IPS DF 6.9 (cell line): ENCODE measurements at regions not wholly inside any gene's neighbourhood (a gene's known extent, or its start where the extent isn't known, plus 50 kb on each side); places are given as distances from the start of the nearest gene placed in this dataset.

ENCODE experiments used
- DNase-seq: peaks from one replicate; pipeline ENCODE4 v3.0.0-alpha.2; 2013; ENCODE audit warnings: low read depth, low spot score
- H3K27ac ChIP-seq: one replicate; pipeline ENCODE4 v1.5.1; 2013; ENCODE audit warnings: low read length, control low read depth
- H3K27me3 ChIP-seq: 2 replicates; pipeline ENCODE4 v1.6.1; 2013; ENCODE audit warnings: mild to moderate bottlenecking, low read length; ENCODE audit not compliant: control insufficient read depth, insufficient read depth
- H3K36me3 ChIP-seq: 2 replicates; pipeline ENCODE4 v1.6.1; 2013; ENCODE audit warnings: low read length; ENCODE audit not compliant: control insufficient read depth, insufficient read depth
- H3K4me1 ChIP-seq: 2 replicates; pipeline ENCODE4 v1.6.1; 2013; ENCODE audit warnings: low read length; ENCODE audit not compliant: control insufficient read depth, insufficient read depth
- H3K4me3 ChIP-seq: 2 replicates; pipeline ENCODE4 v1.5.1; 2013; ENCODE audit warnings: mild to moderate bottlenecking, low read length
- H3K9me3 ChIP-seq: 2 replicates; pipeline ENCODE4 v1.6.1; 2013; ENCODE audit warnings: low read length, inconsistent platforms; ENCODE audit not compliant: control insufficient read depth, insufficient read depth
- WGBS: extraction: QIAGEN DNeasy Blood & Tissue Kit; methylation state at CpG from one replicate; pipeline ENCODE4 v1.1.7; 2013; ENCODE audit warnings: mixed read lengths, missing lambda C conversion rate; ENCODE audit not compliant: insufficient read length, insufficient coverage; 5-methylcytosine and 5-hydroxymethylcytosine counted together

DNA sequence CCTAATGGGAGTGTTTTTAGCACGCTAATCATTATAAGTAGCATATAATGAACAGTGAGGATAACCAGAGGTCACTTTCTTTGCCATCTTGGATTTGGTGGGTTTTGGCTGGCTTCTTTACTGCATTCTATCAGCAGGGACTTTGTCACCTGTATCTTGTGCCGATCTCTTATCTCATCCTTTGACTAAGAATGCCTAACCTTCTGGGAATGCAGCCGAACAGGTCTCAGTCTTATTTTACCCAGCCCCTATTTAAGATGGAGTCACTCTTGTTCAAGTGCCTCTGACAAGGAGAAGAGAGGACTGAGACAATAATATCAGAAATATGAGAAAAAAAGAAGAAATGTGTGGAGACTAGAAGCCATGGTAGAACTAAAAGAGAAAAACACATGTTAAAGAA lies 276.4 kb downstream of the TMX3 start:
- DNase-seq: no peak
- Histone ChIP-seq H3K9me3 (no peaks in the 10 kb centered on the region; the same call in 1 of the 2 replicates), H3K27ac (no peak overlapping the region), H3K36me3 (no peaks in the 10 kb centered on the region), H3K4me3 (no peak overlapping the region), H3K4me1 (no peaks in the 10 kb centered on the region), H3K27me3 (no peaks in the 10 kb centered on the region)
- WGBS: no CpG with 5 or more reads among the region's 3 CpGs

DNA sequence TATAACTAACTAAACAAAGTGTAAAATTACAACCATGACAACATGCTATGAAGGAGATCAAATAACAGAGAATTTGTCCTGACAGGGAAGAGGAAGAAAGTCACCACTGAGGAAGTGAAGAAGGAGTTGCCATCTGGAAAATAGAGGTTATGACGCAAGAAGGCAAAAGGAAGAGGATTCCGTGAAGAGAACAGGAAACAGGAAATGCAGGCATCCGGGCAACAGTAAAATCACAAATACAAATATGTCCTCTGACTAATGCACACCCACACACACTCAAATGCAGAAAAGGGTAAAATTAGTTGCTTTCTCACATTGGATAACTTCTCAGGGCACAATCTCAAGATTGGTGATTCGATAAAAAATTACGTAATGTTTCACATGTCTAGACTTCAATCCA lies 278.4 kb downstream of the TMX3 start:
- Histone ChIP-seq H3K27ac (no peak overlapping the region), H3K4me1 (no peaks in the 10 kb centered on the region), H3K9me3 (no peaks in the 10 kb centered on the region; the same call in 1 of the 2 replicates), H3K27me3 (no peaks in the 10 kb centered on the region), H3K36me3 (no peaks in the 10 kb centered on the region), H3K4me3 (no peak overlapping the region)
- WGBS: no CpG with 5 or more reads among the region's 5 CpGs
- DNase-seq: no peak

DNA sequence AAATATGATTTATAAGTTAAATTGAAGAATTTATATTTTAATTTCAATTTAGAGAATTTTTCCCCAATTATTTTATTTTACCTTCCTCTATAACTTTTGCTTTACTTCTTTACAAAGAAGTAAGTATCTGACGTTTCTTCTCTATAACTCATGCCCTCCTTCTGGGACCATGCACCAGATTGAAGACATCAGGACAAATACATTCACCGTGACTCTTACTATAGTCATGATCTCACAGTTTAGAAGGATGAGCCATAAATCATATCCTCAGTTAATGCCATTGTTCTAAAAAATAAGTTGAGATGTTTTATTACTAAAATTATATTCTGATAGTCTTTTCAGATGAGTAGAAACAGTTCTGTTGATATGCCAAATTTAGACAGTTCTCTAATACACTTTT lies 279.3 kb downstream of the TMX3 start:
- Histone ChIP-seq H3K4me3 (no peak overlapping the region), H3K27me3 (no peaks in the 10 kb centered on the region), H3K9me3 (no peaks in the 10 kb centered on the region; the same call in 1 of the 2 replicates), H3K27ac (no peak overlapping the region), H3K4me1 (no peaks in the 10 kb centered on the region), H3K36me3 (no peaks in the 10 kb centered on the region)
- WGBS: no CpG with 5 or more reads among the region's 2 CpGs
- DNase-seq: no peak

DNA sequence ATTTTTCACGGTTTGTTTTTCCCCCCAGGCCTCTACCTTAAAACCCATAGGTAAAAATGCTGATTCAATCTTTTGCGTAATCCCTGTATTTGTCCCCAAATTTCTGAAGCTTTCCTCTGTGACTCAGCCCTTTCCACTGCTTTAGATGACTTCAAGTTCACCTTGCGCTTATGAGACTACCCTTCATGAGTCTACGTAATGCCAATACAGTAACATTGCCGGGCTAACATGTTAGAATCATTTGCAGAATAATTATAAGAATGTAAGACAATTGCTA lies 283.0 kb downstream of the TMX3 start:
- no peak for DNase-seq
- no peak overlapping the region for H3K27ac ChIP-seq
- WGBS: no CpG with 5 or more reads among the region's 5 CpGs
- no peaks in the 10 kb centered on the region for H3K27me3 ChIP-seq
- H3K36me3 ChIP-seq: no peaks in the 10 kb centered on the region
- no peaks in the 10 kb centered on the region for H3K4me1 ChIP-seq
- H3K4me3 ChIP-seq: no peak overlapping the region
- no peaks in the 10 kb centered on the region for H3K9me3 ChIP-seq

DNA sequence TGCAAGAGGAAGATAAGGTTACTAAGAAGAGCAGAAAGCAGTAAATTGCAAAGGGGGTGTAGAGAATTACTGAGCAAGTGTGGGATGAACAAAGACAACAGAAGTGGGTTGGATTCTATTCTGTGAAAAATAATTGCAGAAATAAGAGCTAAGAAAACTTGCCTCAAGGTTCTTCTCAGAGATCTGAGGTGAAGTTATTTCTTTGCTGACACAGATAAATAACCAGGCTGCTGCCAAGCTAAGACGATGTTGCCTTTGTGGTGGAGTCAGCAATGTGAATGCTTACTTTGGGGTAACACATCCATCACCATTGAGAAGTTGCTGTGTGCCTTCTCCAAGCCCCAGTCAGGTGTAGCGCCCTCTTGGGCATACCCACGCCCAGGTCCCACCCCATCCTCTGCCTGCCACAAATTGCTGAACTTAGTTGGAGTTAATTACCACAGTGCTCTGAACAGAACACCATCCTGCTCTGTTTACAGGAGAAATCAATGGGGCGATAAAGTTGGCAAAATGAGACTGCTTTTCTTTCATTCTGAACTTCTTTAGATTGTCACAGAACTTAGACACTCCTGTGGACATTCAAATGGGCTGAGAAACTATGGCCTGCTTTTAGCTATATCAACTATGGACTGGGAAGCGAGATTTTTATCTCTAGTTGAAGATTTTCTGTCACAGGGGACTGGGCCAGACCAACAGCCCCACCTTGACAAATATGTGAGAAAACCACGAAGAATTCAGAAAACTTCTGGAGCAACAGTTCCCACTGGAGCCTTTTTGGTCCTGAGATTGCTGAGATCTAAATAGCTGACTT lies 283.6 kb downstream of the TMX3 start:
- Histone ChIP-seq H3K27me3 (no peaks in the 10 kb centered on the region), H3K9me3 (no peaks in the 10 kb centered on the region), H3K4me3 (no peak overlapping the region), H3K27ac (no peak overlapping the region), H3K4me1 (no peaks in the 10 kb centered on the region), H3K36me3 (no peaks in the 10 kb centered on the region)
- no CpG with 5 or more reads among the region's 6 CpGs for WGBS
- DNase-seq: no peak

DNA sequence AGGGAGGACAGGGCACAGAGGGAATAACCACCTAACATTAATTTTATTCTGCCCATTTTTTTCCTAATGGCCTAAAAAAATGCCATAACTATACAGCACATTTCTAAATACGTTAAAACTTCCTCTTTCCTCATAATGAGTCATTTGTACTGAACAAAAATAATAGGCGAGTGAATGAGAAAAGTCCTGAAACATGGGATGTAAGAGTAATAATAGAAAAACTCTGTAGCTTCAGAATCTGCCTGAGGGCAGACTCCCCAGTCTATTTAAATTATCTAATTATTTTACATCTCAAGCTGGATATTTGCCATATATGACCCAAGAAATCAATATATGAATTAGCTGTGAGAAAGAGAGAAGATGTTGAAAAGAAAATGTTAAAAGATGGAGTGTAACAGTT lies 285.1 kb downstream of the TMX3 start:
- Histone ChIP-seq H3K4me3 (no peak overlapping the region), H3K27me3 (no peaks in the 10 kb centered on the region), H3K36me3 (no peaks in the 10 kb centered on the region), H3K4me1 (no peaks in the 10 kb centered on the region), H3K27ac (no peak overlapping the region), H3K9me3 (no peaks in the 10 kb centered on the region)
- no peak for DNase-seq
- WGBS: 100% methylated on average over 1 of the region's 2 CpGs

DNA sequence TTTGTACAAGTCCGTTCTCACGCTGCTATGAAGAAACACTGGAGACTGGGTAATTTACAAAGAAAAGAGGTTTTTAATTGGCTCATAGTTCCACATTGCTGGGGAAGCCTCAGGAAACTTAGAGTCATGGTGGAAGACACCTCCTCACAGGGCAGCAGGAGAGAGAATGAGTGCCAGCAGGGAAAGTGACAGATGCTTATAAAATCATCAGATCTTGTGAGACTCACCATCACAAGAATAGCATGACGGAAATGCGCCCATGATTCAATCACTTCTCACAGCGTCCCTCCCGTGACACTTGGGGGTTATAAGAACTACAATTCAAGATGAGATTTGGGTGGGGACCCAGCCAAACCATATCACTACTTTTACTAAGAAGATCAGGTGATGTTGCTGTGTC lies 285.8 kb downstream of the TMX3 start:
- Histone ChIP-seq H3K27me3 (no peaks in the 10 kb centered on the region), H3K27ac (no peak overlapping the region), H3K36me3 (no peaks in the 10 kb centered on the region), H3K4me1 (no peaks in the 10 kb centered on the region), H3K4me3 (no peak overlapping the region), H3K9me3 (no peaks in the 10 kb centered on the region)
- WGBS: no CpG with 5 or more reads among the region's 6 CpGs
- no peak for DNase-seq

DNA sequence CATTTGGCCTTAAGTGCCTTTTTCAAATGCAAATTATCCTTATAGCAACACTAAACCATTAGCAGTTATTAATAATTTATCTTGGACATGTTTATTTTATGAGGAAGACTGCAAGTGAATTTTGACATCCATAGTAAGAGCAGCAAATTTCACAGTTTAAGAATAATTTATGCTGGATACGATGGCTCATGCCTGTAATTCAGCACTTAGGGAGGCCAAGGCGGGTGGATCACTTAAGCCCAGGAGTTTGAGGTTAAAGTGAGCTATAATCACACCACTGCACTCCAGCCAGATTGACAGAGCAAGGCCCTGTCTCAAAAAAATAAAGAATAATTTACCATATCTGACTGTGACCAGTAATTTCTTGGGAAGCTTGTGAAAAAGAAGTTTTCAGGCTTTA lies 286.2 kb downstream of the TMX3 start:
- Histone ChIP-seq H3K4me1 (no peaks in the 10 kb centered on the region), H3K27ac (no peak overlapping the region), H3K9me3 (no peaks in the 10 kb centered on the region), H3K36me3 (no peaks in the 10 kb centered on the region), H3K4me3 (no peak overlapping the region), H3K27me3 (no peaks in the 10 kb centered on the region)
- DNase-seq: no peak
- no CpG with 5 or more reads among the region's 2 CpGs for WGBS

DNA sequence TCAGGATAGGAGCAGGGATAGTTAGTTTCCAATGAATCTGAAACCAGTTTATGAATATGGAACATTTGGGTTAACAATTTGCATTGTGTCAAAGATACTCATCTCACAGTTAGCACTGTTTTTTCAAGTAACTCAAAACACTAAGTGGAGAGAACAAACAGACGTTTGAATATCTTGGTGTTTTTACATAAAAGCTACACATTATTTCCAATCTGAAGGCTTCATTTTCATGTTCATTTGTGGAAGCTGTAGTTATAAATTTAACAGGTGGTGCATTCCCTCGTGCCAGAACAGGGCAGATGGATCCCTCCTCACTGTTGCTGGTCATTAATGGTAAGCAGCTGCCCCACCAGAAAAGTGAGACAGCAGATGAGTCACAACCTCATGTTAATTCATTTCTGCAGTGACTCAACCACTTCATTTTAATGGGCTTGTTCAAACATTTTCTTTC lies 286.9 kb downstream of the TMX3 start:
- Histone ChIP-seq H3K27ac (no peak overlapping the region), H3K4me1 (no peaks in the 10 kb centered on the region), H3K9me3 (no peaks in the 10 kb centered on the region), H3K27me3 (no peaks in the 10 kb centered on the region), H3K4me3 (no peak overlapping the region), H3K36me3 (no peaks in the 10 kb centered on the region)
- no peak for DNase-seq
- no CpG with 5 or more reads among the region's 2 CpGs for WGBS

DNA sequence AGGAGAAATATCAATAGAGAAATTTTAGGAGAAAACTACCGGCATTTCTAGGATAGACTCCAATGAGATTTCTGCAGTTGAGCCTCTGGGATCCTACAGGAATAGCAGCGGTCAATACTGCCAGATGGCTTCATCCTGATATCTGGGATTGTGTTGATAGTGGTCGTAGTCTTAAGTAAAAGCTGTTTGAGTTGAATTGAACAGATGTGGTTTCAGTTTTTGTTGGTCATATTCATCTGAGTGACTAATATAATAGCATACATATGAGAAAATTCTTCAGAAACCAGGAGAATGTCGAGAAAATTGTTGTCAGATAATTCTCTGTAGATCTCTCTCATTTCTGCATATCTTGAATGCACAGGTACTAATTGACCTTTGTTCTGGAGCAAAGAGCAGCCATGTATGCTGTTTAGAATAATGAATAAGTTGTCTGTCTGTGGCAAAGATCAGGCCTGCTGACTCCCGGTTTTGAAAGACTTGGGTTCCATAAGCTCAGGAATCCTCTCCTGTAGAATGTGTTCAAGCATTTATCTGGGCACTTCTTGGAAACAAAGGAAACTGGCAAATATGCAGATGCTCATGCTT lies 288.1 kb downstream of the TMX3 start:
- no peak for DNase-seq
- Histone ChIP-seq H3K36me3 (no peaks in the 10 kb centered on the region), H3K27ac (no peak overlapping the region), H3K9me3 (no peaks in the 10 kb centered on the region), H3K4me3 (no peak overlapping the region), H3K27me3 (no peaks in the 10 kb centered on the region), H3K4me1 (no peaks in the 10 kb centered on the region)
- no CpG with 5 or more reads among the region's 5 CpGs for WGBS

DNA sequence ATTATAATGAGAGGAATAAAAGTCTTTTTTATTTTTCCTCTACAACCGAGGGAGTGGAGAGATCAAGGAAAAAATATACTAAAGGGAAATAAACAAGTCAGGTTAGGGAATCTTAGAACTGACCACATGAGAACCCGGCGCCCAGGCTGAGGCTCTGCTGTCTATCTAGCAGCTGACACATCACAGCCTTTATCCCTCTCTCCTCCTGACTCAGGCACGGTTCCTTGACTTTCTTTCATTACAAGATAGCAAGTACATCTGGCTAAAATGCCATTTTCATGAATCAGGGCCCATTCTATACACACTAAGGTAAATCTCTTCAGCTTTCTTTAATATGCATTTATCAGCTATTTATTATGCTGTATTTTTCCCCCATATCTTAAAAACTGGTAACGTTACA lies 296.0 kb downstream of the TMX3 start:
- no peaks in the 10 kb centered on the region for H3K9me3 ChIP-seq
- DNase-seq: no peak
- no peak overlapping the region for H3K4me3 ChIP-seq
- no peak overlapping the region for H3K27ac ChIP-seq
- H3K36me3 ChIP-seq: no peaks in the 10 kb centered on the region
- H3K4me1 ChIP-seq: no peaks in the 10 kb centered on the region
- WGBS: no CpG with 5 or more reads among the region's 5 CpGs
- H3K27me3 ChIP-seq: no peaks in the 10 kb centered on the region
